ENCODE measurements at regions not wholly inside any gene's neighbourhood (a gene's known extent, or its start where the extent isn't known, plus 50 kb on each side); places are given as distances from the start of the nearest gene placed in this dataset.

GRCh38 chr12:13443498-13443897 lies 247.0 kb downstream of the EMP1 start:
- Histone ChIP-seq H3K27me3 (ENCODE audit: control insufficient read depth in 1 of 2, insufficient read depth in 2 of 2, low read length in 2 of 2) (no peaks in the 10 kb centered on the region), H3K9me3 (ENCODE audit: control insufficient read depth in 2 of 2, low read length in 2 of 2) (no peaks in the 10 kb centered on the region), H3K9ac (ENCODE audit: low read length in 2 of 2) (no peak overlapping the region), H3K4me3 (ENCODE audit: low read length in 2 of 2) (no peak overlapping the region), H3K27ac (ENCODE audit: low read length) (no peak overlapping the region), H3K36me3 (ENCODE audit: control insufficient read depth in 2 of 2, insufficient read depth in 2 of 2, low read length in 2 of 2) (no peaks in the 10 kb centered on the region), H3K4me1 (ENCODE audit: control insufficient read depth, insufficient read depth, low read length) (no peaks in the 10 kb centered on the region)

GRCh38 chr12:13443028-13443427 lies 246.5 kb downstream of the EMP1 start:
- H3K9me3 ChIP-seq (ENCODE audit: control insufficient read depth in 2 of 2, low read length in 2 of 2): no peaks in the 10 kb centered on the region
- H3K4me1 ChIP-seq (ENCODE audit: control insufficient read depth, insufficient read depth, low read length): no peaks in the 10 kb centered on the region
- H3K27me3 ChIP-seq (ENCODE audit: control insufficient read depth in 1 of 2, insufficient read depth in 2 of 2, low read length in 2 of 2): no peaks in the 10 kb centered on the region
- H3K27ac ChIP-seq (ENCODE audit: low read length): no peak overlapping the region
- no peaks in the 10 kb centered on the region for H3K36me3 ChIP-seq (ENCODE audit: control insufficient read depth in 2 of 2, insufficient read depth in 2 of 2, low read length in 2 of 2)
- H3K9ac ChIP-seq (ENCODE audit: low read length in 2 of 2): no peak overlapping the region
- H3K4me3 ChIP-seq (ENCODE audit: low read length in 2 of 2): no peak overlapping the region

- H3K9me3 ChIP-seq (ENCODE audit: control insufficient read depth in 2 of 2, low read length in 2 of 2): no peaks in the 10 kb centered on the region
- H3K27ac ChIP-seq (ENCODE audit: low read length): no peak overlapping the region
- H3K4me1 ChIP-seq (ENCODE audit: control insufficient read depth, insufficient read depth, low read length): no peaks in the 10 kb centered on the region
- H3K4me3 ChIP-seq (ENCODE audit: low read length in 2 of 2): no peak overlapping the region
- no peaks in the 10 kb centered on the region for H3K36me3 ChIP-seq (ENCODE audit: control insufficient read depth in 2 of 2, insufficient read depth in 2 of 2, low read length in 2 of 2)
- no peaks in the 10 kb centered on the region for H3K27me3 ChIP-seq (ENCODE audit: control insufficient read depth in 1 of 2, insufficient read depth in 2 of 2, low read length in 2 of 2)
- H3K9ac ChIP-seq (ENCODE audit: low read length in 2 of 2): no peak overlapping the region
Observed at GRCh38 chr12:13442457-13442856, 245.9 kb downstream of the EMP1 start.

- Histone ChIP-seq H3K36me3 (ENCODE audit: control insufficient read depth in 2 of 2, insufficient read depth in 2 of 2, low read length in 2 of 2) (no peaks in the 10 kb centered on the region), H3K4me1 (ENCODE audit: control insufficient read depth, insufficient read depth, low read length) (peaks cover 4% of the 10 kb centered on the region), H3K9me3 (ENCODE audit: control insufficient read depth in 2 of 2, low read length in 2 of 2) (no peaks in the 10 kb centered on the region), H3K27me3 (ENCODE audit: control insufficient read depth in 1 of 2, insufficient read depth in 2 of 2, low read length in 2 of 2) (no peaks in the 10 kb centered on the region), H3K27ac (ENCODE audit: low read length) (no peak overlapping the region), H3K9ac (ENCODE audit: low read length in 2 of 2) (no peak overlapping the region), H3K4me3 (ENCODE audit: low read length in 2 of 2) (no peak overlapping the region)
Observed at GRCh38 chr12:13440844-13441243, 244.3 kb downstream of the EMP1 start.

GRCh38 chr12:13437541-13437940 lies 241.0 kb downstream of the EMP1 start:
- H3K27ac ChIP-seq (ENCODE audit: low read length): no peak overlapping the region
- no peaks in the 10 kb centered on the region for H3K9me3 ChIP-seq (ENCODE audit: control insufficient read depth in 2 of 2, low read length in 2 of 2)
- H3K9ac ChIP-seq (ENCODE audit: low read length in 2 of 2): no peak overlapping the region
- H3K4me1 ChIP-seq (ENCODE audit: control insufficient read depth, insufficient read depth, low read length): peaks cover 4% of the 10 kb centered on the region
- H3K36me3 ChIP-seq (ENCODE audit: control insufficient read depth in 2 of 2, insufficient read depth in 2 of 2, low read length in 2 of 2): no peaks in the 10 kb centered on the region
- H3K27me3 ChIP-seq (ENCODE audit: control insufficient read depth in 1 of 2, insufficient read depth in 2 of 2, low read length in 2 of 2): no peaks in the 10 kb centered on the region
- H3K4me3 ChIP-seq (ENCODE audit: low read length in 2 of 2): no peak overlapping the region

- Histone ChIP-seq H3K36me3 (ENCODE audit: control insufficient read depth in 2 of 2, insufficient read depth in 2 of 2, low read length in 2 of 2) (no peaks in the 10 kb centered on the region), H3K27me3 (ENCODE audit: control insufficient read depth in 1 of 2, insufficient read depth in 2 of 2, low read length in 2 of 2) (no peaks in the 10 kb centered on the region), H3K4me1 (ENCODE audit: control insufficient read depth, insufficient read depth, low read length) (peaks cover 4% of the 10 kb centered on the region), H3K4me3 (ENCODE audit: low read length in 2 of 2) (no peak overlapping the region), H3K9ac (ENCODE audit: low read length in 2 of 2) (no peak overlapping the region), H3K9me3 (ENCODE audit: control insufficient read depth in 2 of 2, low read length in 2 of 2) (no peaks in the 10 kb centered on the region), H3K27ac (ENCODE audit: low read length) (no peak overlapping the region)
Observed at GRCh38 chr12:13436696-13437391, 240.3 kb downstream of the EMP1 start.

- peaks cover 4% of the 10 kb centered on the region for H3K4me1 ChIP-seq (ENCODE audit: control insufficient read depth, insufficient read depth, low read length)
- no peak overlapping the region for H3K27ac ChIP-seq (ENCODE audit: low read length)
- no peaks in the 10 kb centered on the region for H3K9me3 ChIP-seq (ENCODE audit: control insufficient read depth in 2 of 2, low read length in 2 of 2)
- H3K27me3 ChIP-seq (ENCODE audit: control insufficient read depth in 1 of 2, insufficient read depth in 2 of 2, low read length in 2 of 2): no peaks in the 10 kb centered on the region
- H3K4me3 ChIP-seq (ENCODE audit: low read length in 2 of 2): no peak overlapping the region
- H3K9ac ChIP-seq (ENCODE audit: low read length in 2 of 2): no peak overlapping the region
- no peaks in the 10 kb centered on the region for H3K36me3 ChIP-seq (ENCODE audit: control insufficient read depth in 2 of 2, insufficient read depth in 2 of 2, low read length in 2 of 2)
Observed at GRCh38 chr12:13436182-13436581, 239.7 kb downstream of the EMP1 start.

- Histone ChIP-seq H3K4me3 (ENCODE audit: low read length in 2 of 2) (no peak overlapping the region), H3K9me3 (ENCODE audit: control insufficient read depth in 2 of 2, low read length in 2 of 2) (no peaks in the 10 kb centered on the region), H3K4me1 (ENCODE audit: control insufficient read depth, insufficient read depth, low read length) (peaks cover 4% of the 10 kb centered on the region), H3K9ac (ENCODE audit: low read length in 2 of 2) (no peak overlapping the region), H3K27me3 (ENCODE audit: control insufficient read depth in 1 of 2, insufficient read depth in 2 of 2, low read length in 2 of 2) (no peaks in the 10 kb centered on the region), H3K36me3 (ENCODE audit: control insufficient read depth in 2 of 2, insufficient read depth in 2 of 2, low read length in 2 of 2) (no peaks in the 10 kb centered on the region), H3K27ac (ENCODE audit: low read length) (no peak overlapping the region)
Observed at GRCh38 chr12:13435235-13435933, 238.9 kb downstream of the EMP1 start.

- Histone ChIP-seq H3K4me1 (ENCODE audit: control insufficient read depth, insufficient read depth, low read length) (peaks cover 4% of the 10 kb centered on the region), H3K4me3 (ENCODE audit: low read length in 2 of 2) (no peak overlapping the region), H3K27ac (ENCODE audit: low read length) (no peak overlapping the region), H3K27me3 (ENCODE audit: control insufficient read depth in 1 of 2, insufficient read depth in 2 of 2, low read length in 2 of 2) (no peaks in the 10 kb centered on the region), H3K9me3 (ENCODE audit: control insufficient read depth in 2 of 2, low read length in 2 of 2) (no peaks in the 10 kb centered on the region), H3K36me3 (ENCODE audit: control insufficient read depth in 2 of 2, insufficient read depth in 2 of 2, low read length in 2 of 2) (no peaks in the 10 kb centered on the region), H3K9ac (ENCODE audit: low read length in 2 of 2) (no peak overlapping the region)
Observed at GRCh38 chr12:13433768-13434167, 237.2 kb downstream of the EMP1 start.

- Histone ChIP-seq H3K36me3 (ENCODE audit: control insufficient read depth in 2 of 2, insufficient read depth in 2 of 2, low read length in 2 of 2) (no peaks in the 10 kb centered on the region), H3K27ac (ENCODE audit: low read length) (no peak overlapping the region), H3K4me3 (ENCODE audit: low read length in 2 of 2) (no peak overlapping the region), H3K9ac (ENCODE audit: low read length in 2 of 2) (no peak overlapping the region), H3K4me1 (ENCODE audit: control insufficient read depth, insufficient read depth, low read length) (no peaks in the 10 kb centered on the region), H3K27me3 (ENCODE audit: control insufficient read depth in 1 of 2, insufficient read depth in 2 of 2, low read length in 2 of 2) (no peaks in the 10 kb centered on the region), H3K9me3 (ENCODE audit: control insufficient read depth in 2 of 2, low read length in 2 of 2) (no peaks in the 10 kb centered on the region)
Observed at GRCh38 chr12:13431041-13431440, 234.5 kb downstream of the EMP1 start.
